C4-2B (cell line): ENCODE measurements at regions not wholly inside any gene's neighbourhood (a gene's known extent, or its start where the extent isn't known, plus 50 kb on each side); places are given as distances from the start of the nearest gene placed in this dataset.
A peak's percentile ranks its signal among the peaks of the same experiment; 100 is the strongest.

Source experiments
- H3K27ac ChIP-seq: fragments of 450-650 bp; 2 replicates; pipeline ENCODE4 v1.5.1; 2017
- ZFX ChIP-seq: fragments of 450-650 bp; IDR thresholded peaks from 2 replicates; pipeline ENCODE4 v1.6.1; 2017
- TF ChIP-seq, protein P1 (sequence below): fragments of 450-650 bp; conservative IDR thresholded peaks from 2 replicates; pipeline ENCODE4 v1.5.1; 2017; ENCODE audit warnings: mild to moderate bottlenecking

DNA sequence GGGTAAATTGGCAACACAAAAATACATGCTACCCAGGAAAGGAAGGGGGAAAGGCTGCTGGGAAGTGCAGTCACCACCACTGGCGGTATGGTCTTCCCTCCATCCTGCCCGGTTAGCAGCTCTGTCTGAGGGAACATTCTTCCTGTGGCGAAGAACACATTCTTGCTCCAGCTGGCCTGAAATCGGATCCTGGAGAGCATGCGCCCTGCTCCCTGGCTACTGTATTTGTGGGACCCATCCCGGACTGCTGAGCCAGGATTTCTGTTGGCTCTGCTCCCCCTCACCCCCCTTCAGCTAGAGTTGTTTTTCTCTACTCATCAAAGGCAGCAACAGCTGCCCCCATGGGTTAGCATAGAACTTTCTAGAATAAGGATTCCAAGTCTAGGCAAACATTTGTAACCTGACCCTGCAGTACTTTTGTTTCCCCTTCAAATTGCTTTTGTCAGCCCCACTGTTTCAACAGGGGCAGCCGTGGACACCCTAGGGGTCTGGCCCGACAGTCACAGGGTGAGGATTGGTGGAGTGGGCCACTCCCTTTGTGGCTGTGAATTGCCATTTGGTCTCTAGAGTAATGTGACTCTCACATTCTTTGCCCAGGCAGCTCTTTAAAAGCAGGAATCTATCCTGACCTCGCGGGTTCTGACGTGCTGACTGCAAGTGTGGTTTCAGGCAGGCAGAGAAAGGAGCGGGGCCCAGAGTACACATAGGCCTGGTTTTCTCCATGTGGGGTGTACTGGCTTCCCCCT, 157.7 kb downstream of the TOMM20 start:
- H3K27ac ChIP-seq, result peak overlapping the region; percentile 37
- TF ChIP-seq ZFX, result no peak
- TF ChIP-seq, protein P1, sequence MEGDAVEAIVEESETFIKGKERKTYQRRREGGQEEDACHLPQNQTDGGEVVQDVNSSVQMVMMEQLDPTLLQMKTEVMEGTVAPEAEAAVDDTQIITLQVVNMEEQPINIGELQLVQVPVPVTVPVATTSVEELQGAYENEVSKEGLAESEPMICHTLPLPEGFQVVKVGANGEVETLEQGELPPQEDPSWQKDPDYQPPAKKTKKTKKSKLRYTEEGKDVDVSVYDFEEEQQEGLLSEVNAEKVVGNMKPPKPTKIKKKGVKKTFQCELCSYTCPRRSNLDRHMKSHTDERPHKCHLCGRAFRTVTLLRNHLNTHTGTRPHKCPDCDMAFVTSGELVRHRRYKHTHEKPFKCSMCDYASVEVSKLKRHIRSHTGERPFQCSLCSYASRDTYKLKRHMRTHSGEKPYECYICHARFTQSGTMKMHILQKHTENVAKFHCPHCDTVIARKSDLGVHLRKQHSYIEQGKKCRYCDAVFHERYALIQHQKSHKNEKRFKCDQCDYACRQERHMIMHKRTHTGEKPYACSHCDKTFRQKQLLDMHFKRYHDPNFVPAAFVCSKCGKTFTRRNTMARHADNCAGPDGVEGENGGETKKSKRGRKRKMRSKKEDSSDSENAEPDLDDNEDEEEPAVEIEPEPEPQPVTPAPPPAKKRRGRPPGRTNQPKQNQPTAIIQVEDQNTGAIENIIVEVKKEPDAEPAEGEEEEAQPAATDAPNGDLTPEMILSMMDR, result no peak

DNA sequence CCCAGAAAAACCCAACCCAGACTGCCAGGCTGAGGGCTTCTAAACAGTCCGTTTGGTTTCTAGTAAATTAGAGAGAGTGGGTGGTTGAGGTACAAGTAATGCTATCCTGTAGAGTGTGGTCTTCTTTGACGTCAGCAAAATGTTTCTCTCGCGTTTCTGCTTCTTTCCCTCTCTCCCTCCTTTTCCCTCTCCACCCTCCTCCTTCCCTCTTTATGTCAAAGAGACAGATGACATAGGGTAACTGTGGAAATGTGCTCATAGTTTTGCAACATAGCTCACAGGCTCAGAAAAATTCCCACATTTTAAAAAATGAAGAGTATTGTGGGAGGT, 158.3 kb downstream of the TOMM20 start:
- TF ChIP-seq ZFX, result no peak
- TF ChIP-seq, protein P1, result no peak
- H3K27ac ChIP-seq, result no peak overlapping the region

- H3K27ac ChIP-seq, result peak overlapping the region; percentile 17; the same call in 1 of the 2 replicates
- TF ChIP-seq ZFX, result no peak
- TF ChIP-seq, protein P1, result no peak
Observed at GRCh38 chr1:234969581-234970400, 158.8 kb downstream of the TOMM20 start.

- no peak for TF ChIP-seq ZFX
- TF ChIP-seq, protein P1, result no peak
- H3K27ac ChIP-seq, result no peak overlapping the region
Observed at GRCh38 chr1:234969011-234969441, 159.6 kb downstream of the TOMM20 start.

DNA sequence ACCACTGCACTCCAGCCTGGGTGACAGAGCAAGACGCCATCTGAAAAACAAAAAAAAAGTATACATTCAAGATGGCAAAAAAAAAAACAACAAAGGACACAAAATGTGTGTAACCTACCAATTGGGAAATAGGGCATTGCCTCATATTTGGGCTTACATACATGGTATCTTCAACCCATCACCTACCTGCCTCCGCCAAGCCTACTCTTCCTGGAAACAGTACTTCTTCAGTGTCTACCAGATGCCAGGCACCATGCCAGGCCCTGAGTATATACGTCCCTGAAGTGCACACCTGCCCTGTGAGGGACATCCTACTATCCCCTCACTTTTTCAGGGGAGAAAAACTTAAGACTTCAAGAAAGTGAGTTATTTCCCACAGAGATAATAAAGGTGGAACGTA, 160.2 kb downstream of the TOMM20 start:
- TF ChIP-seq, protein P1, result no peak
- TF ChIP-seq ZFX, result no peak
- H3K27ac ChIP-seq, result no peak overlapping the region

- no peak overlapping the region for H3K27ac ChIP-seq
- TF ChIP-seq ZFX, result no peak
- TF ChIP-seq, protein P1, result no peak
Observed at GRCh38 chr1:234967121-234967520, 161.5 kb downstream of the TOMM20 start.

GRCh38 chr1:234965111-234965510, 163.5 kb downstream of the TOMM20 start:
- TF ChIP-seq ZFX, result no peak
- TF ChIP-seq, protein P1, result no peak
- peak overlapping the region; percentile 52 for H3K27ac ChIP-seq
